Upper lobe of left lung (tissue), 6 donors: ENCODE measurements at regions not wholly inside any gene's neighbourhood (a gene's known extent, or its start where the extent isn't known, plus 50 kb on each side); places are given as distances from the start of the nearest gene placed in this dataset.

ENCODE experiments used
- ATAC-seq, 2 donors: fragments of 200-7000 bp; cut with Tn5 transposase; one replicate each; pipeline ENCODE4 v1.9.1; 2022; ENCODE audit warnings: mild to moderate bottlenecking in 2 of 2, moderate library complexity in 2 of 2; ENCODE audit not compliant: low FRiP score in 2 of 2
- DNase-seq, 2 donors: peaks; one replicate each; pipeline ENCODE4 v3.0.0-alpha.2; 2019 to 2020
- H3K27ac ChIP-seq, 4 donors: fragments of 200-600 bp; sonication (generic); one replicate each; pipeline ENCODE4 v1.5.1; 2016 to 2019
- H3K27me3 ChIP-seq, 4 donors: fragments of 200-600 bp; sonication (generic); one replicate each; pipeline ENCODE4 v1.5.1; 2017 to 2019
- H3K36me3 ChIP-seq, 4 donors: fragments of 200-600 bp; sonication (generic); one replicate each; pipeline ENCODE4 v1.5.1; 2016 to 2019
- H3K4me1 ChIP-seq, 4 donors: fragments of 200-600 bp; sonication (generic); one replicate each; pipeline ENCODE4 v1.5.1; 2018 to 2019
- H3K4me3 ChIP-seq, 4 donors: fragments of 200-600 bp; sonication (generic); one replicate each; pipeline ENCODE4 v1.5.1; 2017 to 2019; ENCODE audit warnings: mild to moderate bottlenecking in 2 of 4, moderate library complexity in 1 of 4
- H3K9me3 ChIP-seq, 4 donors: fragments of 200-600 bp; sonication (generic); one replicate each; pipeline ENCODE4 v1.5.1; 2018 to 2019
- CTCF ChIP-seq, 6 experiments: fragments of 450-650 bp in 4 of 6; fragments of 200-600 bp in 2 of 6; sonication (generic) in 2 of 6; IDR thresholded peaks; one replicate each; pipeline ENCODE4 v1.5.1; 2016 to 2019; ENCODE audit warnings: antibody characterized with exemption in 6 of 6
- EP300 ChIP-seq, 4 donors: sonication (generic); formaldehyde crosslinking; IDR thresholded peaks; one replicate each; pipeline ENCODE4 v1.5.1; 2017; ENCODE audit warnings: antibody characterized with exemption in 4 of 4, control low read depth in 2 of 4
- POLR2A ChIP-seq, 4 donors: fragments of 450-650 bp; IDR thresholded peaks; one replicate each; pipeline ENCODE4 v1.5.1; 2016 to 2017; ENCODE audit warnings: antibody characterized with exemption in 4 of 4, mild to moderate bottlenecking in 2 of 4
- POLR2AphosphoS5 ChIP-seq, 2 donors: sonication (generic); formaldehyde crosslinking; IDR thresholded peaks; one replicate each; pipeline ENCODE4 v1.5.1; 2017; ENCODE audit warnings: antibody characterized with exemption in 2 of 2
- donor health status: DM: no; HTN: no; CAD: no; lungs with moderate emphysema.
- donor health status: DM: no; HTN: yes; CAD: no; lungs with severe emphysema.

- peak overlapping the region in 1 of 4 donors; percentile 0 for H3K27ac ChIP-seq
- DNase-seq (no peak), ATAC-seq (no peak)
- no peak for TF ChIP-seq CTCF (IDR thresholded peaks at IDR 0.05)
- no peak for TF ChIP-seq EP300 (IDR thresholded peaks at IDR 0.05)
- TF ChIP-seq POLR2A (IDR thresholded peaks at IDR 0.05): no peak
- TF ChIP-seq POLR2AphosphoS5 (IDR thresholded peaks at IDR 0.05): no peak
- H3K4me1 ChIP-seq: peaks cover 0 to 6% (median 2%) of the 10 kb centered on the region in 4 donors
- no peaks in the 10 kb centered on the region for H3K9me3 ChIP-seq
- H3K36me3 ChIP-seq: no peaks in the 10 kb centered on the region
- no peak overlapping the region for H3K4me3 ChIP-seq
- H3K27me3 ChIP-seq: no peaks in the 10 kb centered on the region
These were observed 50.0 kb upstream of the PRELP start for GRCh38 chr1:203425663-203425975.
